ENCODE measurements at regions not wholly inside any gene's neighbourhood (a gene's known extent, or its start where the extent isn't known, plus 50 kb on each side); places are given as distances from the start of the nearest gene placed in this dataset.

DNA sequence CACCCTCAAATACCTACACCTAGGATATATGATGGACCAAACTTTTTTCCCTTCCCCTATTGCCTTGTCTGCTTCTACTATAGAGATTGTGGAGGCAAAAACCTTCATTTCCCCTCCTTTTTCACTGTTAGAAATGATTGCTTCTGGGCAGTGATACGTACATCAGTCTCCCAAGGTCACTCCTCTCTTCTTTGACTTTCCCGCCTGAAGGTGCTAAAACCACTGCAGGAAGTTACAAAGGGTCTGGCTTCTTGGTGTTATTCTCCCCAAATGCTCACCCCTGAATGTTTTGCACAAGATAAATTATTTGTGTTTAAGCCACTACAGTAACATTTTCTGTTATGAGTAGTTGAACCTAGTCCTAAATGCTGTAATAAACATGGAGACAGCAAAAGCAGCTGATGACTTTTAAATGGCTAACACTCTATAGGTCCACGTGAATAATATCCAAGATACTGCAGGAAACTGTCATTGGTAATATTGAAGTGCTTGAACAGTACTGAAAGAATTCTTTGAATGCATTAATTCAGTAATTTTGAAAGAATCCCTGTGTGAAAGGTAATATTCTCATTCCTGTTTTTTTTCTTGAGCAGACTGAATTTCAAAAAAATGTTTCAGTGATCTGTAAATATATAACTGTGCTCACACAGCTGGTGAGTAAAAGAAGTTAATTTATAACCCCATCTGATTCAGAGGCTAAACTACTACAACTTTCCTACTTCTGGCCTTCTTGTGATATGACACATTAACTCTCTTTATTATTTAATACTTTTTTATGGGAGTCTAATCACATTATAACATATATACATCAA lies 865.1 kb downstream of the EFNB2 start:
- no peak for TF ChIP-seq EZH2 (IDR thresholded peaks at IDR 0.05; ENCODE audit: low read length, missing control alignments)
- TF ChIP-seq, protein P1, sequence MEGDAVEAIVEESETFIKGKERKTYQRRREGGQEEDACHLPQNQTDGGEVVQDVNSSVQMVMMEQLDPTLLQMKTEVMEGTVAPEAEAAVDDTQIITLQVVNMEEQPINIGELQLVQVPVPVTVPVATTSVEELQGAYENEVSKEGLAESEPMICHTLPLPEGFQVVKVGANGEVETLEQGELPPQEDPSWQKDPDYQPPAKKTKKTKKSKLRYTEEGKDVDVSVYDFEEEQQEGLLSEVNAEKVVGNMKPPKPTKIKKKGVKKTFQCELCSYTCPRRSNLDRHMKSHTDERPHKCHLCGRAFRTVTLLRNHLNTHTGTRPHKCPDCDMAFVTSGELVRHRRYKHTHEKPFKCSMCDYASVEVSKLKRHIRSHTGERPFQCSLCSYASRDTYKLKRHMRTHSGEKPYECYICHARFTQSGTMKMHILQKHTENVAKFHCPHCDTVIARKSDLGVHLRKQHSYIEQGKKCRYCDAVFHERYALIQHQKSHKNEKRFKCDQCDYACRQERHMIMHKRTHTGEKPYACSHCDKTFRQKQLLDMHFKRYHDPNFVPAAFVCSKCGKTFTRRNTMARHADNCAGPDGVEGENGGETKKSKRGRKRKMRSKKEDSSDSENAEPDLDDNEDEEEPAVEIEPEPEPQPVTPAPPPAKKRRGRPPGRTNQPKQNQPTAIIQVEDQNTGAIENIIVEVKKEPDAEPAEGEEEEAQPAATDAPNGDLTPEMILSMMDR (conservative IDR thresholded peaks at IDR 0.05 in 1 of 2, IDR thresholded peaks at IDR 0.05 in 1 of 2; ENCODE audit: low read depth in 1 of 2, low read length in 2 of 2), result no peak
- Histone ChIP-seq H2AFZ (ENCODE audit: low read length) (no peak overlapping the region), H3K4me3 (replicated peaks in 1 of 4; ENCODE audit: control extremely low read depth in 1 of 4, insufficient read depth in 1 of 4, low read depth in 3 of 4, low read length in 4 of 4) (no peak overlapping the region), H3K9me3 (ENCODE audit: control insufficient read depth, insufficient read depth, low read depth, low read length) (no peaks in the 10 kb centered on the region), H3K79me2 (ENCODE audit: control insufficient read depth, insufficient read depth, low read length) (no peaks in the 10 kb centered on the region), H3K27ac (ENCODE audit: insufficient read depth, low read length) (no peak overlapping the region), H3K27me3 (ENCODE audit: control insufficient read depth, insufficient read depth, low read length) (no peaks in the 10 kb centered on the region), H4K20me1 (ENCODE audit: control insufficient read depth, extremely low read depth, insufficient read depth, low read length) (no peaks in the 10 kb centered on the region), H3K36me3 (ENCODE audit: control insufficient read depth, insufficient read depth, low read length) (no peaks in the 10 kb centered on the region), H3K4me2 (ENCODE audit: extremely low read depth, insufficient read depth, low read length) (no peak overlapping the region), H3K9ac (ENCODE audit: insufficient read depth, low read length) (no peak overlapping the region), H3K4me1 (ENCODE audit: control insufficient read depth, extremely low read depth, insufficient read depth, low read length) (no peaks in the 10 kb centered on the region)
- no peak for DNase-seq (ENCODE audit: low read depth in 2 of 2)

DNA sequence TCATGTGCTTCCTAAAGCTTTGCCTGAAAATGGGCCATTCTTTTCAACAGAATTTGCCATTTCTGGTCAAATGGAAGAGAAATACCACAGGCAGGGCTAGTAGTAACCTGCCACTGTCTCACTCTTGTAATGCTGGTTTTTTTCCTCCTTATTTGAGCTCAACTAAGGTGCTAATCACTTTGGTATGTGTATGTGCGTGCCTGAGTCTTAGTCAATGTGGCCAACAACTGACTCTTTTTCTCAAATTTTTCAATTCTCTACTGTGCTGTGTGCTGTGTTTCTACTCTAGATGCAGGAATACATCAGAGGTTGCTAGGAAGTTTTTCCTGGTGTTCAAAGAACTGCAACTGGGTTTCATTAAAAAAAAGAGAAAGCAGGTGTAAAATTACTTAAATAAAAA lies 870.2 kb downstream of the EFNB2 start:
- Histone ChIP-seq H3K9ac (ENCODE audit: insufficient read depth, low read length) (no peak overlapping the region), H3K27me3 (ENCODE audit: control insufficient read depth, insufficient read depth, low read length) (no peaks in the 10 kb centered on the region), H4K20me1 (ENCODE audit: control insufficient read depth, extremely low read depth, insufficient read depth, low read length) (no peaks in the 10 kb centered on the region), H3K4me3 (replicated peaks in 1 of 4; ENCODE audit: control extremely low read depth in 1 of 4, insufficient read depth in 1 of 4, low read depth in 3 of 4, low read length in 4 of 4) (no peak overlapping the region), H3K27ac (ENCODE audit: insufficient read depth, low read length) (no peak overlapping the region), H3K79me2 (ENCODE audit: control insufficient read depth, insufficient read depth, low read length) (no peaks in the 10 kb centered on the region), H3K36me3 (ENCODE audit: control insufficient read depth, insufficient read depth, low read length) (no peaks in the 10 kb centered on the region), H3K9me3 (ENCODE audit: control insufficient read depth, insufficient read depth, low read depth, low read length) (no peaks in the 10 kb centered on the region), H2AFZ (ENCODE audit: low read length) (no peak overlapping the region), H3K4me1 (ENCODE audit: control insufficient read depth, extremely low read depth, insufficient read depth, low read length) (no peaks in the 10 kb centered on the region), H3K4me2 (ENCODE audit: extremely low read depth, insufficient read depth, low read length) (no peak overlapping the region)
- TF ChIP-seq, protein P1 (conservative IDR thresholded peaks at IDR 0.05 in 1 of 2, IDR thresholded peaks at IDR 0.05 in 1 of 2; ENCODE audit: low read depth in 1 of 2, low read length in 2 of 2), result no peak
- peak in 1 of 2 donors; percentile 92 for DNase-seq (ENCODE audit: low read depth in 2 of 2)

DNA sequence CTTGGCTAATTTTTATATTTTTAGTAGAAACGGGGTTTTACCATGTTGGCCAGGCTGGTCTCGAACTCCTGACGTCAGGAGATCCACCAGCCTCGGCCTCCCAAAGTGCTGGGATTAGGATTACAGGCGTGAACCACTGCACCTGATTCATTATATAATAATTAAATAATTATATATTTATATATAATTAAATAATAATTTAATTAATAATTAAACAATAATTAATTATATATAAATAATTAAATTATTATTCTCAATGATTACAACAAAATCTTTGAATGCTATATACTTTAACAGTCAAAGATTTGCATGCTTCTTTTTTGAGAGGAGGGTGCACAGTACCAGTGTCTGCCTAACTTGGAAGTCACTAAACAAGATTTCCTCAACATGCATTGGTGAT lies 872.3 kb downstream of the EFNB2 start:
- H3K27me3 ChIP-seq (ENCODE audit: control insufficient read depth, insufficient read depth, low read length), result no peaks in the 10 kb centered on the region
- H3K4me3 ChIP-seq (replicated peaks in 1 of 4; ENCODE audit: control extremely low read depth in 1 of 4, insufficient read depth in 1 of 4, low read depth in 3 of 4, low read length in 4 of 4), result no peak overlapping the region
- no peak for TF ChIP-seq EZH2 (IDR thresholded peaks at IDR 0.05; ENCODE audit: low read length, missing control alignments)
- TF ChIP-seq, protein P1 (conservative IDR thresholded peaks at IDR 0.05 in 1 of 2, IDR thresholded peaks at IDR 0.05 in 1 of 2; ENCODE audit: low read depth in 1 of 2, low read length in 2 of 2), result no peak
- no peaks in the 10 kb centered on the region for H3K4me1 ChIP-seq (ENCODE audit: control insufficient read depth, extremely low read depth, insufficient read depth, low read length)
- no peak overlapping the region for H3K9ac ChIP-seq (ENCODE audit: insufficient read depth, low read length)
- no peaks in the 10 kb centered on the region for H3K9me3 ChIP-seq (ENCODE audit: control insufficient read depth, insufficient read depth, low read depth, low read length)
- DNase-seq (ENCODE audit: low read depth in 2 of 2), result no peak
- no peak overlapping the region for H2AFZ ChIP-seq (ENCODE audit: low read length)
- no peaks in the 10 kb centered on the region for H4K20me1 ChIP-seq (ENCODE audit: control insufficient read depth, extremely low read depth, insufficient read depth, low read length)
- no peak overlapping the region for H3K27ac ChIP-seq (ENCODE audit: insufficient read depth, low read length)
- no peaks in the 10 kb centered on the region for H3K36me3 ChIP-seq (ENCODE audit: control insufficient read depth, insufficient read depth, low read length)
- H3K4me2 ChIP-seq (ENCODE audit: extremely low read depth, insufficient read depth, low read length), result no peak overlapping the region
- no peaks in the 10 kb centered on the region for H3K79me2 ChIP-seq (ENCODE audit: control insufficient read depth, insufficient read depth, low read length)
